HepG2 (cell line): ENCODE measurements at regions not wholly inside any gene's neighbourhood (a gene's known extent, or its start where the extent isn't known, plus 50 kb on each side); places are given as distances from the start of the nearest gene placed in this dataset.

Experiments used
- ATAC-seq: fragments of 200-7000 bp; cut with Tn5 transposase; 3 replicates; pipeline ENCODE4 v1.9.1; 2020; ENCODE audit warnings: mild to moderate bottlenecking, moderate library complexity
- BruUV-seq: library from RNA; stranded (reverse); fragments of 400-500 nt; replicated peaks from 2 replicates; lab custom pipeline; 2021; lab: Mats Ljungman, UMichigan
- CTCF ChIA-PET: fragments of 300-600 bp; formaldehyde crosslinking; extraction: SDS; loops from one replicate; lab custom pipeline; 2021; ENCODE audit warnings: low total read pairs, inconsistent platforms, low intra/inter-chr PET ratio; lab: Yijun Ruan, JAX
- POLR2A ChIA-PET: fragments of 350-600 bp; sonication (Branson Sonifier 250); formaldehyde crosslinking; loops from one replicate; lab custom pipeline; 2020; ENCODE audit warnings: antibody characterized with exemption, inconsistent platforms; lab: Yijun Ruan, JAX
- DNase-seq: peaks from one replicate; pipeline ENCODE4 v3.0.0-alpha.2; 2015; ENCODE audit warnings: low spot score
- FAIRE-seq: peaks from 3 replicates; lab custom pipeline; 2011; peaks lifted over from hg19 to GRCh38; lab: Jason Lieb, UNC
- H2AFZ ChIP-seq: one replicate; pipeline ENCODE4 v1.6.1; 2011; ENCODE audit warnings: low read length, inconsistent platforms
- H3K27ac ChIP-seq: fragments of 300-600 bp; 3 replicates; pipeline ENCODE4 v1.8.0; 2011; ENCODE audit warnings: mixed run types, mild to moderate bottlenecking, mixed read lengths, low read length, inconsistent platforms; ENCODE audit not compliant: insufficient read depth; ENCODE audit errors: extremely low read length
- H3K27me3 ChIP-seq, 2 experiments: fragments of 200-600 bp in 1 of 2; 2 replicates in 1 of 2; 3 replicates in 1 of 2; pipeline versions ENCODE4 v1.6.0 to v1.8.0; 2011; ENCODE audit warnings: low read length in 2 of 2, mild to moderate bottlenecking in 2 of 2, moderate library complexity in 2 of 2, inconsistent platforms in 1 of 2; ENCODE audit not compliant: insufficient read depth in 2 of 2, control insufficient read depth in 1 of 2
- H3K36me3 ChIP-seq, 2 experiments: fragments of 200-600 bp in 1 of 2; replicated peaks in 1 of 2; 2 replicates in 1 of 2; 3 replicates in 1 of 2; pipeline versions ENCODE4 v1.5.1 to v1.8.0; 2011; ENCODE audit warnings: low read length in 2 of 2, inconsistent platforms in 1 of 2; ENCODE audit not compliant: insufficient read depth in 2 of 2, control insufficient read depth in 1 of 2
- H3K4me1 ChIP-seq: 2 replicates; pipeline ENCODE4 v1.5.1; 2012; ENCODE audit warnings: low read length, inconsistent platforms; ENCODE audit not compliant: insufficient read depth
- H3K4me2 ChIP-seq: 2 replicates; pipeline ENCODE4 v1.6.0; 2011; ENCODE audit warnings: low read depth, low read length, inconsistent platforms
- H3K4me3 ChIP-seq, 3 experiments: fragments of 200-600 bp in 1 of 3; sonication (generic), shearing (Covaris generic) in 1 of 3; replicated peaks in 1 of 3; 2 replicates each; pipeline ENCODE4 v1.5.1; 2011 to 2016; ENCODE audit warnings: low read length in 3 of 3, inconsistent platforms in 2 of 3, low read depth in 2 of 3, mild to moderate bottlenecking in 2 of 3, control low read depth in 1 of 3, mixed read lengths in 1 of 3; ENCODE audit not compliant: insufficient read depth in 1 of 3
- H3K79me2 ChIP-seq: one replicate; pipeline ENCODE4 v1.6.1; 2011; ENCODE audit warnings: low read length, inconsistent platforms; ENCODE audit not compliant: insufficient read depth
- H3K9ac ChIP-seq: 2 replicates; pipeline ENCODE4 v1.6.0; 2011; ENCODE audit warnings: mild to moderate bottlenecking, low read depth, low read length, inconsistent platforms; ENCODE audit not compliant: insufficient read depth
- H3K9me3 ChIP-seq: 2 replicates; pipeline ENCODE4 v1.5.1; 2012; ENCODE audit warnings: mild to moderate bottlenecking, low read length
- H4K20me1 ChIP-seq: 2 replicates; pipeline ENCODE4 v1.6.0; 2011; ENCODE audit warnings: inconsistent platforms, mild to moderate bottlenecking, low read length, moderate library complexity; ENCODE audit not compliant: insufficient read depth
- ATM ChIP-seq: fragments of 450-650 bp; IDR thresholded peaks from 2 replicates; pipeline ENCODE4 v1.7.1; 2017; ENCODE audit warnings: mild to moderate bottlenecking, borderline replicate concordance
- FOSL2 ChIP-seq: sonication (generic); formaldehyde crosslinking; IDR thresholded peaks from 2 replicates; pipeline ENCODE4 v1.4.0; 2020; ENCODE audit warnings: missing genetic modification reagents
- HOXA5 ChIP-seq: sonication (generic); formaldehyde crosslinking; IDR thresholded peaks from 2 replicates; pipeline ENCODE4 v1.4.0; 2020; ENCODE audit warnings: missing genetic modification reagents
- MAFG ChIP-seq: sonication (generic); formaldehyde crosslinking; IDR thresholded peaks from 2 replicates; pipeline ENCODE4 v1.5.1; 2020; ENCODE audit warnings: mild to moderate bottlenecking, missing genetic modification reagents
- MIER3 ChIP-seq: IDR thresholded peaks from 2 replicates; pipeline ENCODE4 v1.6.1; 2016; ENCODE audit warnings: missing compliant biosample characterization, borderline replicate concordance
- PBX3 ChIP-seq: sonication (generic); formaldehyde crosslinking; IDR thresholded peaks from 2 replicates; pipeline ENCODE4 v1.8.1; 2023; ENCODE audit warnings: missing genetic modification reagents, inconsistent platforms, borderline replicate concordance
- SPEN ChIP-seq: sonication (generic); formaldehyde crosslinking; IDR thresholded peaks from 2 replicates; pipeline ENCODE4 v1.5.1; 2020; ENCODE audit warnings: low read depth, mild to moderate bottlenecking, missing genetic modification reagents
- SRY ChIP-seq: sonication (generic); formaldehyde crosslinking; IDR thresholded peaks from 2 replicates; pipeline ENCODE4 v1.8.0; 2022; ENCODE audit warnings: mild to moderate bottlenecking, missing genetic modification reagents
- ZNF337 ChIP-seq: sonication (generic); formaldehyde crosslinking; IDR thresholded peaks from 2 replicates; pipeline ENCODE4 v1.5.1; 2020; ENCODE audit warnings: missing genetic modification reagents, low read depth, mild to moderate bottlenecking, borderline replicate concordance
- ZNF44 ChIP-seq: sonication (generic); formaldehyde crosslinking; IDR thresholded peaks from 2 replicates; pipeline ENCODE4 v1.5.1; 2020; ENCODE audit warnings: mild to moderate bottlenecking, missing genetic modification reagents
- ZNF850 ChIP-seq: sonication (generic); formaldehyde crosslinking; conservative IDR thresholded peaks from 2 replicates; pipeline ENCODE4 v1.9.0; 2021; ENCODE audit warnings: mild to moderate bottlenecking, missing genetic modification reagents
- ZNF883 ChIP-seq: sonication (generic); formaldehyde crosslinking; IDR thresholded peaks from 2 replicates; pipeline ENCODE4 v1.5.1; 2020; ENCODE audit warnings: mild to moderate bottlenecking, missing genetic modification reagents; ENCODE audit errors: not compliant biosample characterization
- WGBS: methylation state at CpG from one replicate; pipeline ENCODE4 v1.1.6; 2017; ENCODE audit warnings: low lambda C conversion rate; 5-methylcytosine and 5-hydroxymethylcytosine counted together
- in situ Hi-C: cut with HindIII; loops from 2 replicates; pipeline ENCODE4 v1.10.0; 2017; ENCODE audit warnings: low pct_unique_long_range_greater_than_20kb; ENCODE audit not compliant: extremely low pct_ligation_motif_present
- intact Hi-C: fragments of 100-400 bp; cut with micrococcal nuclease; formaldehyde crosslinking; loops from one replicate; pipeline ENCODE4 v1.10.0; 2022; ENCODE audit not compliant: unreplicated experiment
- TF ChIP-seq, protein P1 (sequence below): IDR thresholded peaks from 2 replicates; pipeline ENCODE4 v1.6.1; 2016; ENCODE audit warnings: mild to moderate bottlenecking, missing biosample characterization, missing genetic modification reagents

- no peak for TF ChIP-seq SRY (CRISPR knock-in tag)
- TF ChIP-seq, protein P1, sequence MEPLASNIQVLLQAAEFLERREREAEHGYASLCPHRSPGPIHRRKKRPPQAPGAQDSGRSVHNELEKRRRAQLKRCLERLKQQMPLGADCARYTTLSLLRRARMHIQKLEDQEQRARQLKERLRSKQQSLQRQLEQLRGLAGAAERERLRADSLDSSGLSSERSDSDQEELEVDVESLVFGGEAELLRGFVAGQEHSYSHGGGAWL (CRISPR knock-in tag) = no peak
Observed at GRCh38 chr6:37554480-37554819, 54.8 kb upstream of the CCDC167 start (continued).

DNA sequence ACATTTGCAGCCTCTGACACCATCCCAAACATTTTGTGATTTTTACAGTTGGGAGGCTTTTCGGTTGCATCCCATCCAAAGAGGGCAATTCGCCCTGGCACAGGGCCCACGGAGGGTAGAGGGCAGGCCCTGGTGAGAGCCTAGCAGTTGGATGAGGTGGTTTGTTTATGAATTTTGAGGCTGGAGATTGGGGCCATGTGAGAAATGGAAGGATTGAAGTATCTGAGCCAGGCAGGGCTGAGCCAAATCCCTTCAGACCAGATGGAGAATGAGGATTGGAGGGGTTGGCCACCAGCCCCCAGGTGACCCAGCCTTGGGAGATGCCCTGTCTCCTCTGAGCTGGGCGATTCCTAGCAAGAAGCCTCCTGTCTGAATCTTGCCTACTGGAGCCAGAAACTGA, 52.6 kb upstream of the CCDC167 start:
- BruUV-seq = no TSS peak
- TF ChIP-seq PBX3 (CRISPR knock-in tag) (no peak), MIER3 (no peak), ZNF44 (CRISPR knock-in tag) (no peak), FOSL2 (CRISPR knock-in tag) (no peak), SPEN (no peak), HOXA5 (CRISPR knock-in tag) (no peak), MAFG (CRISPR knock-in tag) (no peak), ZNF337 (CRISPR knock-in tag) (no peak), ATM (no peak), ZNF883 (CRISPR knock-in tag) (no peak), ZNF850 (CRISPR knock-in tag) (no peak)
- no peak for ATAC-seq

More for the DNA sequence above, 52.6 kb upstream of the CCDC167 start:
- H3K36me3 ChIP-seq = no peaks in the 10 kb centered on the region
- no peak overlapping the region for H3K9ac ChIP-seq
- H3K79me2 ChIP-seq = no peaks in the 10 kb centered on the region
- ChIA-PET CTCF (no interaction called here), POLR2A (no interaction called here)
- FAIRE-seq (no peak), DNase-seq (no peak)
- no peaks in the 10 kb centered on the region for H4K20me1 ChIP-seq
- no peak overlapping the region for H2AFZ ChIP-seq
- in situ Hi-C loops (no loop called here), intact Hi-C loops (no loop called here)
- H3K4me3 ChIP-seq = no peak overlapping the region
- peaks cover 11 to 74% of the 10 kb centered on the region in 2 experiments for H3K27me3 ChIP-seq
- H3K27ac ChIP-seq = no peak overlapping the region
- no peak overlapping the region for H3K4me2 ChIP-seq
- H3K9me3 ChIP-seq = no peaks in the 10 kb centered on the region
- 5% methylated on average over 4 of the region's 4 CpGs for WGBS
- H3K4me1 ChIP-seq = no peaks in the 10 kb centered on the region
